WTC11 (cell line): ENCODE measurements at regions not wholly inside any gene's neighbourhood (a gene's known extent, or its start where the extent isn't known, plus 50 kb on each side); places are given as distances from the start of the nearest gene placed in this dataset.
A peak's percentile ranks its signal among the peaks of the same experiment; 100 is the strongest.
"Not testable (repeated sequence)": the region's sequence is repeated elsewhere in the genome, so short reads cannot be mapped to it uniquely, and the experiment has no call there.

Source experiments
- ATAC-seq: fragments of 200-7000 bp; cut with Tn5 transposase; 2 replicates; pipeline ENCODE4 v1.10.0; 2021; ENCODE audit warnings: mild to moderate bottlenecking, moderate library complexity
- CTCF ChIA-PET: fragments of 300-600 bp; sonication (Branson Sonifier 250); formaldehyde crosslinking; loops from one replicate; lab custom pipeline; 2021; ENCODE audit warnings: antibody characterized with exemption; lab: Charles Lee
- POLR2A ChIA-PET: fragments of 350-600 bp; sonication (Branson Sonifier 250); formaldehyde crosslinking; loops from one replicate; lab custom pipeline; 2021; ENCODE audit warnings: antibody characterized with exemption; lab: Charles Lee
- DNase-seq: peaks from one replicate; pipeline ENCODE4 v3.0.0; 2021; ENCODE audit warnings: low spot score
- H3K27ac Mint-ChIP-seq: 2 replicates; pipeline ENCODE4 v1.8.0; 2021; ENCODE audit warnings: mixed read lengths
- H3K27me3 Mint-ChIP-seq: 2 replicates; pipeline ENCODE4 v1.8.0; 2021; ENCODE audit warnings: low read depth, mild to moderate bottlenecking, moderate library complexity, mixed read lengths
- H3K36me3 Mint-ChIP-seq: 2 replicates; pipeline ENCODE4 v1.8.0; 2021; ENCODE audit warnings: mixed read lengths
- H3K4me1 Mint-ChIP-seq: 2 replicates; pipeline ENCODE4 v1.8.0; 2022; ENCODE audit warnings: mixed read lengths
- H3K4me3 Mint-ChIP-seq: 2 replicates; pipeline ENCODE4 v1.8.0; 2021; ENCODE audit warnings: mild to moderate bottlenecking, moderate library complexity, mixed read lengths
- H3K9me3 Mint-ChIP-seq: 2 replicates; pipeline ENCODE4 v1.8.0; 2021; ENCODE audit warnings: mixed read lengths
- ATF1 ChIP-seq: sonication (generic); formaldehyde crosslinking; IDR thresholded peaks from 2 replicates; pipeline ENCODE4 v1.8.1; 2023; ENCODE audit warnings: mild to moderate bottlenecking, moderate library complexity, missing genetic modification reagents
- ATF3 ChIP-seq: sonication (generic); formaldehyde crosslinking; conservative IDR thresholded peaks from 2 replicates; pipeline ENCODE4 v1.8.1; 2022; ENCODE audit warnings: mild to moderate bottlenecking, missing genetic modification reagents
- CDX4 ChIP-seq: fragments of 250-450 bp; sonication (Bioruptor Pico); IDR thresholded peaks from 2 replicates; pipeline ENCODE4 v1.9.0; 2021; ENCODE audit warnings: moderate library complexity, mild to moderate bottlenecking, inconsistent platforms, borderline replicate concordance
- E2F5 ChIP-seq: sonication (generic); formaldehyde crosslinking; IDR thresholded peaks from 2 replicates; pipeline ENCODE4 v1.8.1; 2022; ENCODE audit warnings: mild to moderate bottlenecking, moderate library complexity, missing genetic modification reagents
- ETV6 ChIP-seq: sonication (generic); formaldehyde crosslinking; IDR thresholded peaks from 2 replicates; pipeline ENCODE4 v1.8.1; 2022; ENCODE audit warnings: mild to moderate bottlenecking, missing genetic modification reagents
- FOXK1 ChIP-seq: sonication (generic); formaldehyde crosslinking; IDR thresholded peaks from 2 replicates; pipeline ENCODE4 v1.8.0; 2022; ENCODE audit warnings: mild to moderate bottlenecking, moderate library complexity, missing genetic modification reagents
- GABPB1 ChIP-seq: sonication (generic); formaldehyde crosslinking; IDR thresholded peaks from 2 replicates; pipeline ENCODE4 v1.8.1; 2023; ENCODE audit warnings: mild to moderate bottlenecking, missing genetic modification reagents
- GRHL2 ChIP-seq: fragments of 250-450 bp; sonication (Bioruptor Pico); IDR thresholded peaks from 2 replicates; pipeline ENCODE4 v1.8.0; 2022; ENCODE audit warnings: mild to moderate bottlenecking, moderate library complexity; ENCODE audit not compliant: insufficient replicate concordance, severe bottlenecking
- HMGA2 ChIP-seq: fragments of 250-450 bp; sonication (Bioruptor Pico); IDR thresholded peaks from 2 replicates; pipeline ENCODE4 v1.4.0; 2021; ENCODE audit warnings: mild to moderate bottlenecking, moderate library complexity
- HMGXB4 ChIP-seq: sonication (generic); formaldehyde crosslinking; IDR thresholded peaks from 2 replicates; pipeline ENCODE4 v1.8.1; 2023; ENCODE audit warnings: mild to moderate bottlenecking, moderate library complexity, missing genetic modification reagents
- IRF1 ChIP-seq: sonication (generic); formaldehyde crosslinking; IDR thresholded peaks from 2 replicates; pipeline ENCODE4 v1.8.0; 2023; ENCODE audit warnings: missing genetic modification reagents
- IRF2 ChIP-seq: sonication (generic); formaldehyde crosslinking; IDR thresholded peaks from 2 replicates; pipeline ENCODE4 v1.8.0; 2022; ENCODE audit warnings: low read depth, missing genetic modification reagents, borderline replicate concordance
- MYBL2 ChIP-seq: sonication (generic); formaldehyde crosslinking; IDR thresholded peaks from 2 replicates; pipeline ENCODE4 v1.8.1; 2023; ENCODE audit warnings: mild to moderate bottlenecking, moderate library complexity, missing genetic modification reagents
- PRDM15 ChIP-seq: sonication (generic); formaldehyde crosslinking; IDR thresholded peaks from 2 replicates; pipeline ENCODE4 v1.8.0; 2022; ENCODE audit warnings: missing genetic modification reagents
- RELA ChIP-seq: sonication (generic); formaldehyde crosslinking; IDR thresholded peaks from 2 replicates; pipeline ENCODE4 v1.8.1; 2022; ENCODE audit warnings: missing genetic modification reagents, mild to moderate bottlenecking, borderline replicate concordance
- SMAD4 ChIP-seq: sonication (generic); formaldehyde crosslinking; IDR thresholded peaks from 2 replicates; pipeline ENCODE4 v1.8.0; 2022; ENCODE audit warnings: mild to moderate bottlenecking, missing genetic modification reagents
- ZNF396 ChIP-seq: fragments of 250-450 bp; sonication (Bioruptor Pico); IDR thresholded peaks from 2 replicates; pipeline ENCODE4 v1.8.0; 2021; ENCODE audit warnings: mild to moderate bottlenecking, moderate library complexity, borderline replicate concordance

- H3K36me3 Mint-ChIP-seq: peaks cover 81% of the 10 kb centered on the region
- TF ChIP-seq HMGA2: peak; percentile 95
- TF ChIP-seq, all 79 proteins: peak for 1; not testable (repeated sequence) for 78
- Mint-ChIP-seq H3K27me3 (peaks cover 18% of the 10 kb centered on the region), H3K9me3 (peaks cover 78% of the 10 kb centered on the region)
- POLR2A ChIA-PET, DNase-seq, H3K4me1 Mint-ChIP-seq, H3K27ac Mint-ChIP-seq, ATAC-seq, CTCF ChIA-PET, H3K4me3 Mint-ChIP-seq: not testable (repeated sequence)
Observed at GRCh38 chr19:27419217-27419616, 1793.7 kb downstream of the UQCRFS1 start.

- no peak overlapping the region for H3K27ac Mint-ChIP-seq
- no peak for DNase-seq
- TF ChIP-seq ZNF396 (CRISPR knock-in tag) (no peak), E2F5 (no peak), ATF3 (CRISPR knock-in tag) (no peak), CDX4 (CRISPR knock-in tag) (no peak), RELA (CRISPR knock-in tag) (no peak), ATF1 (CRISPR knock-in tag) (no peak), FOXK1 (CRISPR knock-in tag) (no peak), GABPB1 (CRISPR knock-in tag) (no peak), PRDM15 (CRISPR knock-in tag) (no peak)
- TF ChIP-seq, all 79 proteins: peak for 0
- H3K9me3 Mint-ChIP-seq: peaks cover 98% of the 10 kb centered on the region
- ChIA-PET CTCF (no interaction called here), POLR2A (no interaction called here)
- no peak for ATAC-seq
- peaks cover 74% of the 10 kb centered on the region for H3K27me3 Mint-ChIP-seq
- H3K36me3 Mint-ChIP-seq: peaks cover 99% of the 10 kb centered on the region
- no peak overlapping the region for H3K4me3 Mint-ChIP-seq
- H3K4me1 Mint-ChIP-seq: no peaks in the 10 kb centered on the region
Observed at GRCh38 chr19:27393591-27393990, 1819.4 kb downstream of the UQCRFS1 start.

- DNase-seq (no peak), ATAC-seq (no peak)
- H3K36me3 Mint-ChIP-seq: peaks cover 99% of the 10 kb centered on the region
- CTCF ChIA-PET: no interaction called here
- TF ChIP-seq ETV6 (CRISPR knock-in tag) (no peak), GRHL2 (CRISPR knock-in tag) (no peak), IRF2 (no peak), FOXK1 (CRISPR knock-in tag) (no peak), HMGXB4 (CRISPR knock-in tag) (no peak), MYBL2 (no peak), SMAD4 (no peak), IRF1 (CRISPR knock-in tag) (no peak)
- POLR2A ChIA-PET: no interaction called here
- H3K27ac Mint-ChIP-seq: no peak overlapping the region
- peaks cover 73% of the 10 kb centered on the region for H3K27me3 Mint-ChIP-seq
- H3K4me1 Mint-ChIP-seq: no peaks in the 10 kb centered on the region
- H3K4me3 Mint-ChIP-seq: no peak overlapping the region
- H3K9me3 Mint-ChIP-seq: peaks cover 98% of the 10 kb centered on the region
Observed at GRCh38 chr19:27392027-27392632, 1820.8 kb downstream of the UQCRFS1 start.

GRCh38 chr19:27379306-27379705, 1833.6 kb downstream of the UQCRFS1 start:
- Mint-ChIP-seq H3K27me3 (peaks cover 63% of the 10 kb centered on the region), H3K36me3 (peaks cover 98% of the 10 kb centered on the region), H3K9me3 (peaks cover 99% of the 10 kb centered on the region)
- CTCF ChIA-PET, H3K27ac Mint-ChIP-seq, H3K4me3 Mint-ChIP-seq, H3K4me1 Mint-ChIP-seq, ATAC-seq, DNase-seq, POLR2A ChIA-PET: not testable (repeated sequence)

GRCh38 chr19:27369603-27370002, 1843.3 kb downstream of the UQCRFS1 start:
- Mint-ChIP-seq H3K36me3 (peaks cover 94% of the 10 kb centered on the region), H3K9me3 (peaks cover 96% of the 10 kb centered on the region), H3K27me3 (peaks cover 62% of the 10 kb centered on the region)
- ATAC-seq, CTCF ChIA-PET, H3K4me1 Mint-ChIP-seq, H3K4me3 Mint-ChIP-seq, H3K27ac Mint-ChIP-seq, DNase-seq, POLR2A ChIA-PET: not testable (repeated sequence)
